Germinal center (tissue), 1 donor: ENCODE measurements at regions not wholly inside any gene's neighbourhood (a gene's known extent, or its start where the extent isn't known, plus 50 kb on each side); places are given as distances from the start of the nearest gene placed in this dataset.
"Not testable (repeated sequence)": the region's sequence is repeated elsewhere in the genome, so short reads cannot be mapped to it uniquely, and the experiment has no call there.

Experiments
- DNase-seq: peaks from one replicate; pipeline ENCODE4 v3.0.0; 2012; ENCODE audit warnings: mixed read lengths, low spot score

GRCh38 chr10:90276894-90277475 lies 575.6 kb downstream of the KIF20B start:
- DNase-seq = no peak

- no peak for DNase-seq
These were observed 571.4 kb downstream of the HTR7 start for GRCh38 chr10:90286406-90286805.

DNA sequence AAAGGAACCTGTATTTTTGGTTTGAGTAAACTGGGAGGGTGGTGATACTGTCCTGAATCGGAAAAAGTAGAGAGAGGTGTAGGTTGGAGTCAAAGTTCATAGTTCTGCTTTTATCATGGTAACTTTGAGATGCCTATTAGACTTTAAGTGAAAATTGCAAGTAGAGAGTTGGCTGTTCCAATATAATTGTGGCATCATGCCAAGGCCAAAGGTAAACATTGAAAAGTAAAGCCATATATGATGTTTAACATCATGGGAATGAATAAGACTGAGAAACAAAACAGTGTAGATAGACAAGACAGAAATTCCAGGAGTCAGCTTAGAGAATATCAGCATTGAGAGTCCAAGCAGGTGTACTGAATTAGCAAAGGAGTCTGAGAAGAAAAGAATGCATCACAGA lies 570.9 kb downstream of the HTR7 start:
- DNase-seq = no peak

DNA sequence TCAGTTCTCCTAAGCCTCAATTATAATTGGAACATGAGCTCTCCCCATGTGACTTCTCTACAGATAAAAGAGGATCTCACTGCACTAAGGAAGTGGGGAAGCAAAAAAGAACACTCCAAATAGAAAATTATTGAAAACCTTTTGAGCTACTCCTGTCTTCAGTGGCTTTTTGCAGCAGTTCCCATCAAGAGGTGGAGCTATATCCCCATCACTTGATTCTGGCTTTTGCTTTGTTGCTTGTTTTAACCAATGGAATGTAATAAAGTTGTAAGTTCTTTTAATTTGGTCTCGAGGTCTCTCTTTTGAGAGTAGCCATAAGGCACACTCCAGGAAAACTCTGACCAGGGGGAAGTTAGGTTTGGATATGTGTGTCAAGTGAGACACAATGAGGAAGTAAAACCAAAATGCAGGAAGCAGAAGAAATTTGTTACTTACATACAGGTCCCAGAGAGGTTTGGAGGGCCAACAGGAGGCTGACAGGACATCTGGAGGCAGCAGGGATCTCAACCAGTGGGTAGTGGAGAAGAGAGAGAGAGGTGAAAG lies 569.4 kb downstream of the HTR7 start:
- DNase-seq = no peak

DNA sequence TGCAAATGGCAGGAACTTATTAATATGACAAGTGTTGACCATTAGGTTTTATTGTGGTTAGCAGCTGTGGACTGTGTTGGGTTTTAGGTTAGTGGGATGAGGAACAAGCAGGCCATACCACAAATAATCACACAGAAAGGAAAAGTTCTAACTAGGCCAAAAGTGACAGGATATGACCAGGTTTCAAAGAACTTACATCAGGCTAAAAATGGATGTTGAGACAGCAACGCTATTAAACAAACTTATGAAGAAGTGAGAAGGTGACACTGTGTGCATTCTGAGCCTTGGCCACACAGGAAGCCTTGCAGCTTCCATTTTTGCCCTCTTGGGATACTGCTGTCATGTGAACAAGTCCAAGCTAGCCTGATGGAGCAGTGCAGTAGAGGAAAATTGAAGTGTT lies 568.8 kb downstream of the HTR7 start:
- no peak for DNase-seq

DNA sequence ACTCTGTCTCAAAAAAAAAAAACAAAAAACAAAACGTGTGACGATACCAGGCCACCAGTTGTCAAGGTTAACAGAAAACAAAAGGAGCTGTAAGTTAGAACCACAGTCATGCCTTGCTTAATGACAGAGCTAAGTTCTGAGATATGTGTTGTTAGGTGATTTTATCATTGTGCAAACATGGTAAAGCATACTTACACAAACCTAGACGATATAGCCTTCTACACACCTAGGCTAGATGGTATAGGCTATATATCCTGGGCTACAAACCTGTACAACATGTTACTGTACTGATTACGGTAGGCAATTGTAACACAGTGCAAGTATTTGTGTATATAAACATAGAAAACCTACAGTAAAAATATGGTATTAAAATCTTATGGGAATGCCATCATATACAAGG lies 564.2 kb downstream of the HTR7 start:
- no peak for DNase-seq

- not testable (repeated sequence) for DNase-seq
These were observed 562.9 kb downstream of the HTR7 start for GRCh38 chr10:90294821-90295540.

- not testable (repeated sequence) for DNase-seq
These were observed 555.8 kb downstream of the HTR7 start for GRCh38 chr10:90302031-90302430.

DNA sequence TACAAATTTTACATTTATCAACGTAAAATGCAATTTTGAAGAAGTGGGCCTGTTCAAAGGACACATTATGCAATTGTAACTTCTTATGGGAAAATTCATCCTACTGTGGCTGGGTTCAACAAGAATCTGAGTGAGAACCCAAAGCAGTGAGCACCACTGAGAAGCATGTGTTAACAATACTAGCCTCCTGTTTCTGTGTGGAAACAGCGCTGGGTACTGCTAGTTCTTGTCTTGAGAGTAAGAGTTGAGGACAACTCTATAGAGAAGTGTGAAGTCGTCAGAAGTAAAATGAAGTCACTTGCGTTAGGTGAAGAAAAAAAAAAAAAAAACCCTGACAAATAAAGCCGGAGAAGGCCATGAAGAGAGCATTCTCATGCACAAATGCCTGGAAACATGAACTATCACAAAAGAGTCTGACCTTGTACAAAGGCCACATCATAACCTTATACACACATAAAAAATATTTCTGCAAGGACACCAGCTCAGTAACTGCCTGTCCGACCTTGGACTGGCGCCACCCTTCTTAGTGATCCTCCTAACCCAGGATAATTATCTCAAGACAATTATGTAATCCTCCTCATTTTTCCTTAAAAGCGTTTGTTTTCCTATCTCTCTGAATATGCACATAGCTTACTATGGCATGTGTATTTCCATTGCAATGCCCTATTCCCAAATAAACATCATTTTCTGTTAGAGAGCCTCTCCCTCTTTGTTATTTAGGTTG lies 554.9 kb downstream of the HTR7 start:
- DNase-seq = no peak

DNA sequence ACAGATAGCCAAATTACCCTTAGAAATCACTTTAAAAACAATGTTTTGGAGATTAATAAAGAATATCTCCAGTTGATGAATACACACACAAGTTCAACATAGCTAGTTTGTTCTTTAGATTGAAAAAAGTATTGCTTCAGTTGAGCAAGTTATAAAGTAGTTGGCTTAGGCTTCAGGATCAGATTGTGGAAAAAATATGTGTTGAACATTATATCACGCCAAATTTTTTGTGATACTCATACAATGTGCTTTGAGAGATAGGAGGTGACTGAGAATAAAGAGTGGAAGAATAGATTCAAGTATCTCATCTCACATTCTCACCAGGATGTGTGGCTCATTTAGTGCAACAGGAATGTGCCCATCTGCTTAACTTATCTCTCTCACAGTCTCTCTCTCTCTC lies 553.3 kb downstream of the HTR7 start:
- no peak for DNase-seq

GRCh38 chr10:90306187-90306586 lies 551.7 kb downstream of the HTR7 start:
- no peak for DNase-seq

DNA sequence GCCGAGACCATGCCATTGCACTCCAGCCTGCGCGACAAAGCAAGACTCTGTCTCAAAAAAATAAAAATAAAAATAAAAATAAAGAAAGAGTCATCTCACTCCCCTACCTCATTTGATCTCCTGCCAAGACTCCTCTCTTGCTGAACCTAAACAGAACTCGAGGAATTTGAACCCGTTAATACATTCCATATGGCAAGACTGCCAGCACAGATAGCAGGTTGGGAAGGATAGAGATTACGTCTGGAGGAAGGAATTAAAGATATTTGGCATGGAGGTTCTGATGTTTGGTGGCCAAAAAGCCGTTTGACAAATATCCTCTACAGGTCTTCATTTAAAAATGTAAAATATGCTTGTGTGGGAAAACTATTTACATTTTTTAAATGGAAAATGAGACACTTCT lies 549.6 kb downstream of the HTR7 start:
- no peak for DNase-seq

DNA sequence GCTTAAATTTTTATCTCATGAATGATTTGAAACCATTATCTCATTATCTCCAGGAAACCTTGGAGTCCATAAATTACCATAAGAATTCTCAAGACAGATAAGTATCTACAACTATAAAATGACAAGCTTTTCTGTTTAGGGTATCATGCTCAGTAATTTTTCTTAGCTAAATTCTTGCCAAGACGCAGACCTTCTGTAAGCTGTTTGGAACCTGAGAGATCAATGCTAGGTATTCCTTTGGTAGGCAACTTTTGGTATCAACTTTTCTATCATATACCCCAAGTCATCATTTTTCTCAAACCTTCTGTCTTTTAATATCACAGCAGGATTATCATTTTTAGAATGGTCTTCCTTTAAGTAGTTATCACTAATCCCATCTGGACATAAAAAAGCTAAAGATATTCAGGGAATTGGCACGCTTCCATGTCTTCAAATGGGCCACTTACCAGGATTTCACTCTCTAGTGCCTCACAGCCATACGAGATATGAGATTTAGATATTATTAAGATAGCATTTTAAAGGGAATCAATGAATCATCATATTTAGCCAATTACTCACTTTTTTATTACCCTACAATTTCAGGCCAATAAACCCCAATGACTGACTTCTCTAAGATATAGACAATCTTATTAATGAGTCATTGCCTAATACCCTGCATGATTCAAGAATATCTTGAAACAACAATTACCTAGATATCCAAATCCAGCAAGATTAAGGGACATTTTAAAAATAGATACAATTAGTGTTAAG lies 544.1 kb downstream of the HTR7 start:
- DNase-seq = no peak

GRCh38 chr10:90314718-90315117 lies 543.1 kb downstream of the HTR7 start:
- no peak for DNase-seq

GRCh38 chr10:90317172-90317571 lies 540.7 kb downstream of the HTR7 start:
- DNase-seq = no peak

DNA sequence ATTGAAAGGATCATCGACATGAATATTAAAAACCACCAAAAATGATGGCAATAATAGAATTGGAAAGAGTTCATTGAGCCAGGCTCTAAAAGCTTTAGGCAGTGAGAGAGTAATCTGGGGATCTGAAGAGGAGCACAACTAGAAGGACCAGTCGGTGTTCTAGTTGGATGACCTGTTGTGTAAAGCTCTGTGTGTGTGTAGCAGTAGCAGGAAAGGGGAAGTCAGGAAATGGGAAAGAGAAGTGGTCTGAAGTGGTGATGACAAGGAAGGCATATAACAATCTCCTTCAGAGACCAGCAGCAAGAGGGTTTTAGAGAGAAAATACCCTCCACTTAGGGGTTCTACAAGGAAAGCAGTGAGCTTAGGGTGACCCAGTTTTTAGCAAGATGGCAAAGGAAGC lies 539.2 kb downstream of the HTR7 start:
- no peak for DNase-seq

- no peak for DNase-seq
These were observed 538.5 kb downstream of the HTR7 start for GRCh38 chr10:90319188-90319914.

GRCh38 chr10:90321132-90321816 lies 536.6 kb downstream of the HTR7 start:
- no peak for DNase-seq

DNA sequence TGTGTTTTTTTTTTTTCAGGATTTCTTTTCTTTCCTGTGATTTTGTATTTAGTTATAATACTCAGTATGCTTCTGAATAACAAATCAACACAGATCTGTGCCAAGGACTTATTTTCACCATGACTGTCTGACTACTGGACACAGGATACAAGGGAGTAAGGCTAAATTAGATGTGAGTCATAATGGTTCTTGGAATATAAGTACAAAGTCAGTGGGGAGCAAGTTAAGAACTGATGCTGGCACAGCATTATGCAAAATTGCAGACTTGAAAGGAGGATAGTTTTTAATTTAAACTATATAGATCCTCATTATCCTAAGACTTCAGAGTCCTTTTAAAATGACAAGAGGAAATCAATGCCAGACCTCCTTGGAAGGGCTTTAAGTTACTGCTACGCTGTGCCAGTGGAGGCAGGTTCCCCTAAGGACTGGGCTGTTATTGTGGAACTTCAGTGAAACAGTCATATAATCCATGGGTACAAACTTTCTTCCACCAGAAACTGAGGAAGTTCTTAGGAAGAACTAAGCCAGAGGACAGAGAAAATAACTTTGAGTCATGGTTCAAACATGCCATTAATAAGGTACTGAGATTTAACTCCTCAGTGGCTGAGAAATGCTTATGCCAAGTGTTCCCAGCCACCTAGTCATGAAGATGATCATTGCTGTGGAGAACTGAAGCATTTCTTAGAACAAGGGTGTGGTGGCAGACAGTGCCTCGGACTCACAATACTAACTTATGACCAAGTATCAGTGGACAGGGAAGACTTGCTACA lies 531.2 kb downstream of the HTR7 start:
- no peak for DNase-seq

- no peak for DNase-seq
These were observed 530.2 kb downstream of the HTR7 start for GRCh38 chr10:90327611-90328010.
